HuH-7.5 (cell line): ENCODE measurements at regions not wholly inside any gene's neighbourhood (a gene's known extent, or its start where the extent isn't known, plus 50 kb on each side); places are given as distances from the start of the nearest gene placed in this dataset.
"Not testable (repeated sequence)": the region's sequence is repeated elsewhere in the genome, so short reads cannot be mapped to it uniquely, and the experiment has no call there.

ENCODE experiments used
- DNase-seq: peaks from one replicate; pipeline ENCODE4 v3.0.0; 2011; ENCODE audit warnings: low spot score

DNA sequence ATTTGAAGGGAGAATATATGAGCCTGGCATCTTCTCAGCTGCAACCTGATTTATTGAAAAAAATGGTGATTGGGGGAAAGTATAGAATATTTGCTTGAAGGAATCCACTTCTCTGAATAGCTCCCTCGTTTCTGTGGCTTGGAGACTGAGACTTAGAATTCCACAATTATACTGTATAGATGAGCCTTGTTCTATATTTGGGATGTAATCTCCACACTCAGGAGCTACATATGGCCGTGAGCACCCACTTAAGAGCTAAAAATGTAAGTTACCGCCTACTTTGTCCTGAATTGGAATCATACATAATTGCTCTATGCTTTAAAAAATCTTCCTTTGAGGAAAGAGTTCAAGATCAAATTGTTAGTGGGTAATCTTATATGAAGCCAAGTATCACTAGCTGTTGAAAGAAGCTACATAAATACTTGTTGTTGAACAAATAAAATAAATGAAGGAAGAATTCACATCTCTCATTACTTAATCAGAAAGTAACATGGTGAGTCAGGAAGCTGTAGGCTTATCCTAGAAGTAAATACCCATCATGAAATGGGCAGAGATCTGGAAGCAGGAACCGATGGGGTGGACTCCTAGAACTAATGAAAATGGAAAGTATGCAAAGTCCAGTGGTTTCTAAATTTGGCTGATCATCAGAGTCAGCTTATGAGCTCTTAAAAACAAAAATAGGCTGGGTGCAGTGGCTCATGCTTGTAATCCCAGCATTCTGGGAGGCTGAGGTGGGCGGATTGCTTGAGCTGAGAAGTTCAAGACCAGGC, 254.3 kb downstream of the SOX4 start:
- no peak for DNase-seq

DNA sequence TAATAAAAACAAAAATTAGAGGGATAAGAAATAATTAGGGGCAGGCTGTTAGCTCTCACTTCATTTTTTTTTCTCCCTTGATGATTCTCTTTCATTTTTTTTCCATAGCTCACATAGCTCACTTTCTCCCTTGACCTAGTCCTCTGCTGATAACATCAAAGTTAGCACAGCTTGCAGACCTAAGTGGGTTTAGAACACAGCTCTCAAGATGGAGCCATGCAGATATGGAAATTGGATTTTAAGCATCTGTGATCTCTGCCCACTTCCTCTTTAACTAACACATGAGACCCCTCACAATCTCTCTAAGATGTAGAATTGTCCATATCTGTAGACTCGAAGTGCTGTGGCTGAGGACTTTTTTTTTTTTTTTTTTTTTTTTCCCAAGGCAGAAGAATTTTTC, 257.1 kb downstream of the SOX4 start:
- no peak for DNase-seq

DNA sequence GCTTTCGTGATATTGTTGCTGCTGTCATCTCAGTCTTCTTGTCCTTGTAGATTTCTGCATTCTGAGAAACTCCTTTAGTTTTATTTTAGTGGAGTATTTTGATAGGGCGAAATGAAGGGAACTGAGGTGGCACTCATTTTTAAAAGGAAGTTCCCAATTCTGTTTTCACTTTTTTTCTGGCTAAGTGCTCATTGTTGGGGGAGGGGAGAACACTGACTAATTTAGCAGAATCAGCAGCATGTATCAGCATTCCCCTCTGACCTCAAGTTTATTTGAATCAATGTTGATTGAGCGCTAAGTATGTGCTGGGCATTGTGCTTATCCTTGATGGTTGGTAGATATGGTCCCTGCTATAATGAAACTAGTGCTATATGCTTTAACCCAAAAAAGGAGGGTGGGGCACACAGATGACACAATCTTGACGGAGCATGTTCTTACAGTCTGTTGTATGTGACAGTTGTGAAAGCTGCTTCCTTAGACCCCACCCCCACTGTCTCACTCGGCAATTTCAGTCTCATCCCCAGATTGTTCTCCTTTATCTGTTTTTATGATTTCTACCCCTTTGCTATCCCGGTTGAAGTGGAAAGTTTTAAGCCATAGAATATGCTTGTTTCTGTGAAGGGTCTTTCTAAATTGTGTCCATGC, 262.4 kb downstream of the SOX4 start:
- DNase-seq: no peak

DNA sequence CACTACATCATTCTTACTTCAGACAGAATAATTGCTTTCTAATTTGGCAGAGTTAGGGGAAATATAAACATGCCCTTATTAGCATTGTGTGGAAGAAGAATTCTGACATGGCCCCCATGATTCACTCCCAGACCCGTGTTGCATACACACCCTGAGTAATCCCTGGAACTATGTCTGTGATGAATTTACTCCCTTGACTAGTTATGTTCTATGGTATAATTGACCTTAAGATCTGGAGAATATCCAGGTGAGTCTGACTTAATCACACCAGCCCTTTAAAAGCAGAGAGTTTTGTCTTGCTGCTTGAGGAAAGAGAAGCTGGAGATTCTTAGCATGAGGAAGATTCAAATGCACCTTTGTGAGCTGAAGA, 262.9 kb downstream of the SOX4 start:
- no peak for DNase-seq

DNA sequence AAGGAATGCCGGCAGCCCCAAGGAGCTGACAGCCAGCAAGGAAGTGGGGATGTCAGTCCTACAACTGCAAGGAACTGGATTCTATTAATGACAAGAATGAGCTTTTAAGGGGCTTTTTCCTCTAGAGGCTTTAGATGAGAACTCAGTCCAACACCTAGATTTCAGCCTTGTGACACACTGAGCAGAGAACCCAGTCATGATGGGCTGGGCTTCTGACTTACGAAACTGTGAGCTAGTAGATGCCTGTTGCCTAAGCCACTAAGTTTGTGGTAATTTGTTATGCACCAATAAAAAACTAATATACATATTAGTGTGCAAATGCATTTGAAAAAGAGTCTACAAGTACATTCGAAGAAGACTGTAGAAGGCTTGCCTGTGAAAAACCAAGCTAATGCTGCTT, 263.3 kb downstream of the SOX4 start:
- DNase-seq: no peak

DNA sequence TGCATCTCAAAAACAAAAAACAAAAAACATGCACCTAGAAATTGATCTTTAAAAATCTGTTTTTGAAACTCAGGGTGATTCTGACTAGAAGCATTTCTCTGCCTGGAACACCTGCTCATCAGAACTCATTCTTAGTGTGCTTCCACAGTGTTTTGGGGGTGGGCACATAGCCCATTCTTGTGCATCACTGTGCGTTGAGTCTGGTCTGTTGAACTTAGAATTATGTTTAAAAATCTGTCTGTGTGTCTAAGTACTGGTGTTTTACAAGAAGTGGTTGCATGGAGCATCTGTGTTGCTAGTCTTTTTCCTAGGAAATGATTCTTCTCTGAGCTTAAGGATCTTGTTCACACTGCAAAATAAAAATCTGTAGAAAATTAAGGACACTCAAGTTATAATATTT, 264.5 kb downstream of the SOX4 start:
- DNase-seq: no peak

DNA sequence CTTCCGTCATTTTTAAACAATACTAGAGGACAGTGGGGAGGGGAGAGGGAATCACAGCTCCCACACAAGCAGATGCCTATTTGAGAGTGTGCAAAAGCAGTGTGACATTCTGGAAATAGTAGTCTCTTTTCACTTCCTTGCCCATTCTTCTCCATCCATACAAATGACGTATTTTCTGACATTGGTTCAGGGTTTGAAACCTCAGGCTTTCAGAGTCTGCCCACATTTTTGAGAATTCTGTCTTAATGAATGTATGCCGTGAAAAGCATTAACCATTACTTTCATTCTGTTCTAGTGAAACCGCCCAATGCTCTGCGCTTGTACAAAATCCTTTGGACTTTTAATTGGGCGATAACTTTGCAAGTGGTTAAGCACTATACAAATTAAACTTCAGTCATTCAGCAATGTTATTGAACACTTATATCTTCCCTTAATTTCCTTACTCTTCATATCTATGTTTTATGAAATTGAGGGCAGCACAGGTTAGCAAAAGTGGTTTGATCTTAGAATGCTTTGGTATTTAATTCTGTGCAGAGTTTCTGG, 265.7 kb downstream of the SOX4 start:
- no peak for DNase-seq

DNA sequence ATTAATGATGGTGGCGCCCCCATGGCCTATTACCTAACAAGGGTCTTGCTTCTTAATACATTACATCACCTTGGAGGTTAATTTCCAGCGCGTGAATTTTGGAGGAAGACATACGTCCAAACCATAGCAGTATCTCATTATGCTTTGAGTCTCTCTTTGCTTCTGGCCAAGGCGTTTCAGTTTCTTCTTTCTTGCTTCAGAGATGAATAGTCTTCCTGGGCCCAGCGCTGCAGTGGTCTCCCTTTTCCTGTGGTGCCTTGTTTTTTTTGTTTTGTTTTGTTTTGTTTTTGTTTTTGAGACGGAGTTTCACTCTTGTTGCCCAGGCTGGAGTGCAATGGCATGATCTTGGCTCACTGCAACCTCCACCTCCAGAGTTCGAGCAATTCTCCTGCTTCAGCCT, 268.4 kb downstream of the SOX4 start:
- DNase-seq: no peak

DNA sequence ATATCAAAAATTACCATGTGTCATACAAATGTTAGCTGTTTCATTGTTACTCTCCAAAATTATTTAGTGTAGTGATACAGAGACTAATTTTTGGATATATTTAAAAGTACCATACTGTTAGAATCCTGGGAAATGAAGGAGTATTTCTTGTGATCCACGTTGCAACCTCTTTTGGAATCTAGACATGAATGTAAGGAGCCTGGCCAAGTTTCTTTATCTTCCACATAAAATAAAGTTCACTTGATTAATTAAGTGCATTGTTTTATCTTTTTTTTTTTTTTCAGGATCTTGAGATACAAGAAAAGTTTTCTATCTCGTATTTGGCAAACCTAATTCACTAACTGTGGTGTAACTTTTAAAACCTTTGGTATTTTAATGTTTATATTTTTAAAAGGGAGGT, 270.7 kb downstream of the SOX4 start:
- no peak for DNase-seq

DNA sequence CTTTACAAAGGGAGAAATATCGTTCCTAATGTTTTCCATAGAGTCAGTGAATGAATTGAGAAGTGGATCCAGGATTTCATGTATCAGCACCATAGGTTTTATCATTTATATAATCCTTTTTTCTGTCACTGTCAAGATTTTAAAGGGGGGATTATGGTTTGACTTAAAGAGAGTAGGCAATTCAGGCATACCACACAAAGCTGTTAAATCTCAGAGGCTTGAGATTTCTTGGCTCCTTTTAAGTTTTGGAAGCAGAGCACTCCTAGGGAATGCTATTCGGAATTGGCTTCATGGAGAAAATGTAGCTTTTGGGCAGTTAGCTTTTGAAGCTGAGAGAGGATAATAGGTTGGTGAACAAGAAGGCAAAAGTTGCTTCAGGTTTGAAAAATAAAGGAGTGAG, 274.7 kb downstream of the SOX4 start:
- no peak for DNase-seq

DNA sequence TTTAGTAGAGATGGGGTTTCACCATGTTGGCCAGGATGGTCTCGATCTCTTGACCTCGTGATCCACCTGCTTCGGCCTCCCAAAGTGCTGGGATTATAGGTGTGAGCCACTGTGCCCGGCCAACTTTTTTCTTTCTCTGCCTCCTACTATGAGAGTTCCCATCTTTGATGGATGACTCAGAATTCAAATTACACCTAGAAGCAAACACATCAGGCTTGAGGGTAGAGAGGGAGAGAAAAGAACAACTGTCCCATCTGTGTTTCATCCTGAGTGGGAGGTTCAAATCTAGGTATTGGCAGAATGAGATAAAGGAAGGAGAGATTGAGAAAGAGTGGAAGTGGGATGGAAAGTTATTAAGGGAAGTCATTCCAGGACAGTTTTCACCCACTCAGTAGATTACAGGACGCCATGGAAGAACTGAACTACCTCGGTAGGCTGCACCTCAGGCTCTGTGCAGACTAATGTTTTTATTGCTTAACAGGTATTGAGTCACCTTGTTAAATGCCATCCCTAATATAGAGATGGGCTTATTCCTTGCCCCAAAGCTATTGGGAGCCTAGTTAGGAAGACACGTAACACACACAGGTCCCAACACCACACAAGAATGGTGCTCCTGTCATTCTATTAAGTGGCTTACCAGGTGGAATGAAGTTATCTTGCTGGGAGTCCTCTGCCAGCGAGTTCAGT, 275.7 kb downstream of the SOX4 start:
- no peak for DNase-seq

DNA sequence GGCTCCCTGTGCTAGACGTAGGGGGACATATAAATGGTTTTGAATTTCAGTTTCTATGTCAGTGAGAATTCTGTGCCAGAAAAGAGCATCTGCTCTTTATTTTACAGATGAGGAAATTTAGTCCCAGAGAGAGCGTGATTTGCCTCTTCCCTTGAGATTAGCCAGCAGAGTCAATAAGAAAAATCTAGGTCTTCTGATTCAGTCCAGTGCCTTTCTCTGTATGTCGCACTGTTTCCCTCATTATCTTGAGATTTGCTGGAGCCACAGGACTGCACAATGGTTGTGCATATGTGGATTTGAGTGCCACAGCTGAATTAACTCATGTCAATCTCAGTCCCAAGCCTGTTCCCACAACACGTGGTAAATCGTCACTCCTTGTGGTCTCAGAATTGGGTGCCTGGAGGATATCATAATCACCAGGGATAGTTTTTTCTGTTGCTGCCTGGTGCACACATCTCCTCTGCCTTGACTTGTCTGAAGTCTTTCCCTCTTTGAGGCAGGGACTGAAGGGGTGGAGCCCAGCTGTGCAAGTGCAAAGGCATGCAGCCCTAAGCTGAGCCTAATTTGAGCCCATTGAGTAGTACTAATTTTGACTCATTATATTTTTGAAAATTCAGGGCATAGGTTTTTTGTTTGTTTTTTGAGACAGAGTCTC, 276.7 kb downstream of the SOX4 start:
- DNase-seq: no peak

DNA sequence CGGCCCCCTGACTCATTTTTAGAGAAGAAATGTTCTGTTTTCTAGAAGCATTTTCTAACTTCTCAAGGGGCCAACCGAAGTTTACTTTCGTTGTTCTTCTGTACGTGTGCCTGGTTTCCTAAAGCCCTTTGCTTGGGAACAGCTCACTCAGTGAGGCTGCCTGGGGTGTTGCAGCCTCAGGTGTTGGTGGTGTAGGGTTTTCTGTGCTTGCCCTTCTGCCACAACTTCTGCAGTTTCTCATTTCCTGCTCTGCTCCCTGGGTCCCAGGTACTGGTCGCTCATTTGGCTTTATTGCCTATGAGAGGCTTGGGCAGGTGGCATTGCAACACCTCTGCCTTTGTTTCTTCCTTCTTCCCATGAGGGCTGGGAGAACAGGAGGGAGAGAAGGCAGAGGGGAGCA, 278.3 kb downstream of the SOX4 start:
- DNase-seq: no peak

DNA sequence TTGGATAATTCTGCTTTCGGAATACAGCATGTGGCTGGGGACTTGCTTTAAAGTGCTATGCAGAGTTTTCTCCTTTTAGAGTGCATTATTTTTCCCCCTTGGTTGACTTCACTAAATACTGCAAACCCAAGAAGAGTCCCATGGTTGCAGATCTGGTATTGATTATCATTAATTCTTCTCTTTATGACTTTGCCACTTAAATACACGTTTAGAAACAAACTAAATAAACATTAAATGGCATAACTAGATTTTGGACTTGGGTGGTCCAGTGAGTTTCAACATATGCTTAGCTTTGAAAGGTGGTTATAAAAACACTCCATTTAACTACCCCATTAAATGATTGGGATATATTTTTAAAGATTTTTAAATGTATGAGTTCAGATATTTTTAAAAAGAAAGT, 279.2 kb downstream of the SOX4 start:
- DNase-seq: no peak

DNA sequence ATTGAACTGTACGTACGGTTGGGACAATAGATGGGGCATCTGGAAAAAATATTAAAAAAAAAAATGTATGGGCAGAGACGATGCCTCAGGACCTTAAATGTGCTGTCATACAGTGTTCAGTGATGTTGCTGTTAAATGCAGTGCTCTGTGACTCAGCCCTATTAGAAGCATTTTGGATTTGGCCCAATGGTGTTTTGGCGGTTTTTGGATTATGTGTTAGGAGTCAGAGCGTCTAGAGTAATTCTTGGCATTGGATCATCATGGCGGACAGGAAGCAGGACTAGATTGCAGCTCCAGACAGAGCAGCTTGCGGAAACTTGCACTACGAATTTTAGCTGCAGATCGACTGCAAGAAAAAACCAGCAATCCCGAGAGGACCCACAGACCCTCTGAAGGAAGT, 280.0 kb downstream of the SOX4 start:
- DNase-seq: no peak

DNA sequence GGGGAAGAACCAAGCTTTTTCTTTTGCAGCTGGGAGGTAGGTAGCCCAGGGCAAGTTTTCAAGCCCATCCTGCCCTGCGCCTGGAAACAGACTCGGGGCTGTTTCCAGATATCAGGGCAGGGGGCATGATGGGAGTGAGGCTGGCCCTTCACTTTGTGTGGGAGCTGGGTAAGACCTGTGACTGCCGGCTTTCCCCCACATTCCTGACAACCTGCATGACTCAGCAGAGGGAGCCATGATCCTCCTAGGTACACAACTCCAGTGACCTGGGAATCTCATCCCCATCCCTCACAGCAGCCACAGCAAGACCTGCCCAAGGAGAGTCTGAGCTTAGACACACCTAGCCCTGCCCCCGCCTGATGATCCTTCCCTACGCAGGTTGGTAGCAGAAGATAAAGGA, 280.8 kb downstream of the SOX4 start:
- DNase-seq: no peak

DNA sequence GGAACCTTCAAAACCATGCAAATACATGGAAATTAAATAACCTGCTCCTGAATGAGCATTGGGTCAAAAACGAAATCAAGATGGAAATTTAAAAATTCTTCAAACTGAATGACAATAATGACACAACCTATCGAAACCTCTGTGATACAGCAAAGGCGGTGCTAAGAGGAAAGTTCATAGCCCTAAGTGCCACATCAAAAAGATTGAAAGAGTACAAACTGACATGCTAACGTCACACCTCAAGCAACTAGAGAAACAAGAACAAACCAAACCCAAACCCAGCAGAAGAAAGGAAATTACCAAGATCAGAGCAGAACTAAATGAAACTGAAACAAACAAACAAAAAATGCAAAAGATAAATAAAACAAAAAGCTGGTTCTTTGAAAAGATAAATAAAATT, 283.5 kb downstream of the SOX4 start:
- DNase-seq: not testable (repeated sequence)

DNA sequence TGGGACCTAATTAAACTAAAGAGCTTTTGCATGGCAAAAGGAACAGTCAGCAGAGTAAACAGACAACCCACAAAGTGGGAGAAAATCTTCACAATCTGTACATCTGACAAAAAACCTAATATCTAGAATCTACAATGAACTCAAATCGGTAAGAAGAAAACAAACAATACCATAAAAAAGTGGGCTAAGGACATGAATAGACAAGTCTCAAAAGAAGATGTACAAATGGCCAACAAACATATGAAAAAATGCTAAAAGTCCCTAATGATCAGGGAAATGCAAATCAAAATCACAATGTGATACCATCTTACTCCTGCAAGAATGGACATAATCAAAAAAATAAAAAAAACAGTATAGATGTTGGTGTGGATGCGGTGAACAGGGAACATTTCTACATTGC, 286.7 kb downstream of the SOX4 start:
- not testable (repeated sequence) for DNase-seq

DNA sequence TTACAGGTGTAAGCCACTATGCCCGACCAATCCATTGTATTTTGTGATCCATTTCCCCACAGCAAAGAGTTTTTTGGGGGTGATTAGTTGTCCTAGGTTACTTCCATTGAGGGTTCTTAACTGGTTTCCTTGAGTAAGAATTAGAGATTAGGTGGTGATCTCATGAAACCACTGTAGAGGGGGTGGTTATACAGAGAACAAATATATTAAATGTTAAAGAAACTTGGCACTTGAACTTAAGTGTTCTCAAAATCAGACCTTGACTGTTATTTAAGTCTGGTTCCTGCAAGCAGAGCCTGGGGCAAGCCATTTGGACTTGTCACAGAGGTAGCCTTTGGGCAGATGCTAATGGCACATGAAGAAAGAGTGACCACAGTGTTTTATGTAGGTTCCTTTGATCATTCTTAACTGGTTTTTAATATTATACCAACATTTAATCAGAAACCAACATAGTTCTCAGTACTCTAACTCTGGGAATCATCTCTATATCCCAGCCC, 288.5 kb downstream of the SOX4 start:
- no peak for DNase-seq

DNA sequence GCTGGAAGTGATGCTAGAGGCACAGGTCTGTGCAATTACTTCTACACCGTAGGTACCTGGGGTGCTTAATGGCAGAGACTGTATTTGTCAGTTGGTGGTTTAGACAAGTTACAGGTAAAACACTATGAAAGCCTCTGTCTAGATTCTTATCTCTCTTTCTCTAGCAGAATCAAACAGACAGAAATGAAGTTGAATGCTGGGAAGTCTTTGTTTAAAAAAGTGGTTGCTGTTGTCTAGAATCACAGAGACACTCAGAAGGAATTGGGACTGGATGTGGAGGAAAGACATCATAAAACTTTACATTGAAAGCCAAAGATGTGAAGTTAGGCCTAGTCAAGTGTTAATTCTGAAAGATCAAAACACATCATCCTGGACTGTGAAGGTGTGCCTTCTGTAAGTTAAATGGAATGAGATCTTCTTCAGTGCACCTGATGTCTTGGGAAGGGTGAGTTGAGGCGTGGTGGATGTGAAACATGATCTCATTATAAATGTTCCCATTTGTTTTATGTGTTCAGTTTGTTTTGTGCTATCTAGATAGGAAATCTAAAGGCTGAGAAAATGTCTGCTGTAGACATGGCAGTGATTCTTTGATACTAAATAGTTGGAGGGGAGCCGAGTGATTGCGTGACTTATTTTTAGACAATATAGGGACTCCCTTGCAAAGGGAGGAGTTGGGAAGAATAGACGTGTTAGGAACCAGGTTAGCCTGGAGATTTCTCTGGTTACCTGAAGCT, 290.2 kb downstream of the SOX4 start:
- DNase-seq: no peak

DNA sequence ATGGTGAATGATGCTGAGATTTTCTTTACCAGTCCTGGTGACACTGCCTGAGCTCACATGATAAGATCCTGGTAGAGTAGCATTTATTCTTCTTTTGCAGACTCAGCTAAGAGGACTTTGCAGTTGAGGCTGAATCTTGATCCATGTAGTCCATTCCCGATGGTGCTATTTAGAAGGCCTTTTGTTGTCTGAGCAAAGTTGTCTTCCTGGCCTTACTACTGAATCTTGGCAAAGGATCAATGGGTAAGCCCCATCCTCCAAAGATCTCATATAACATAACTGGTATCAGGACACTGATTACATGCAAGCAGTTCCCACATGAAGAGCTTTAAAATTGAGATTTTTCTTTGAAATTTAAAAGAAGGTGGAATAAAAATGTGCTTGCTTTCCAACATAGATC, 291.6 kb downstream of the SOX4 start:
- no peak for DNase-seq
